Vagina (tissue), 2 donors: ENCODE measurements at regions not wholly inside any gene's neighbourhood (a gene's known extent, or its start where the extent isn't known, plus 50 kb on each side); places are given as distances from the start of the nearest gene placed in this dataset.
"Not testable (repeated sequence)": the region's sequence is repeated elsewhere in the genome, so short reads cannot be mapped to it uniquely, and the experiment has no call there.

Experiments
- CTCF ChIP-seq, 3 experiments: fragments of 450-650 bp in 2 of 3; fragments of 200-600 bp in 1 of 3; sonication (generic) in 1 of 3; IDR thresholded peaks; one replicate each; pipeline ENCODE4 v1.5.1; 2017 to 2019; ENCODE audit warnings: antibody characterized with exemption in 3 of 3, mild to moderate bottlenecking in 2 of 3, moderate library complexity in 2 of 3
- POLR2A ChIP-seq, 2 donors: fragments of 450-650 bp; IDR thresholded peaks; one replicate each; pipeline ENCODE4 v1.6.1; 2017; ENCODE audit warnings: antibody characterized with exemption in 2 of 2, mild to moderate bottlenecking in 2 of 2, moderate library complexity in 2 of 2
- POLR2AphosphoS5 ChIP-seq, 2 donors: sonication (generic); formaldehyde crosslinking; IDR thresholded peaks; one replicate each; pipeline ENCODE4 v1.9.0; 2017; ENCODE audit warnings: antibody characterized with exemption in 2 of 2, mild to moderate bottlenecking in 2 of 2, low read depth in 1 of 2; ENCODE audit not compliant: insufficient read depth in 1 of 2

DNA sequence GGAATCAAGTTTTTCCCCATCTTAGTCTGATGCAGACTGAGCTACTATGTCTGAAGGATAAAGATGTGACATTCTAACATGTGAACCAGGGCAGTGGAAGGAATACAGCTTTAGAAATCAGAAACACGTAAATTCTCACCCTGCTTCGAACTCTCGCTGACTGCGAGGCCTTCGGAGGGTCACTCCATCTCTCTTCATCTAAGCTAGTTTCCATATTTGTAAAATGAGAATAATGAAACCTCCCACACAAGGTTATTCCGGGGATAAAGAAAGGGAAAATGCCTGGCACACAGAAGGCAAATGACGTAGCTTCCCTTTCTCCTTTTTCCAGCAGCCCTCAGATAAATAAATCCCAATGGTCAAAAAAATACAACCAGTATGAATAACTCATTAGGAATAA lies 152.0 kb downstream of the ATP6V0E2 start:
- TF ChIP-seq POLR2A (IDR thresholded peaks at IDR 0.05); CTCF (IDR thresholded peaks at IDR 0.05); POLR2AphosphoS5 (IDR thresholded peaks at IDR 0.05; ENCODE audit: insufficient read depth in 1 of 2, low read depth in 1 of 2): not testable (repeated sequence)
